ENCODE measurements at regions not wholly inside any gene's neighbourhood (a gene's known extent, or its start where the extent isn't known, plus 50 kb on each side); places are given as distances from the start of the nearest gene placed in this dataset.

DNA sequence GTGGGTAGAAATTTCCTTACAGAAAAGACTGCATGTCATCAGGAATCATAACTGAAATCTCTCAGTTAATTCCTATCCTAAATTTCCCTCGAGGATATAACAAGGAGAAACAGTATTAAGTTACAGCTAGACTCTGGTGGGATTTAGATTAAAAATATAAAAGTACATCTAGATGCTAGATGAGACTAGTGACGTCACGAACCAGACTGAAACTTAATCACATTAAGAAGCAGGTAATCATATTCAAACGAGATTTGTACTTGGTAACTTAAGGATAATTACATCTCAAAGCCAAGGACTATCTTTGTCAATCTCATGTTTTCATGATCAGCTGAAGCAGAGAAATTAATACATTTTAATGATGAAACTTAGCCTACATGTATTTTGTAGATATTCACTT is 130.6 kb downstream of the MTNR1A start:
- TF ChIP-seq POLR2AphosphoS5 (IDR thresholded peaks at IDR 0.05; ENCODE audit: low read length) (no peak), NBN (IDR thresholded peaks at IDR 0.05) (no peak), EZH2 (IDR thresholded peaks at IDR 0.05; ENCODE audit: borderline replicate concordance, control insufficient read depth, low read depth, low read length) (no peak), JUND (IDR thresholded peaks at IDR 0.05; ENCODE audit: low read depth, low read length) (no peak), TCF7 (IDR thresholded peaks at IDR 0.05; ENCODE audit: borderline replicate concordance) (no peak), KDM1A (IDR thresholded peaks at IDR 0.05; ENCODE audit: borderline replicate concordance) (no peak), CREB1 (IDR thresholded peaks at IDR 0.05; ENCODE audit: low read depth) (no peak), ZSCAN29 (IDR thresholded peaks at IDR 0.05) (no peak), SRF (IDR thresholded peaks at IDR 0.05; ENCODE audit: low read depth in 2 of 2, low read length in 2 of 2) (no peak)
- TF ChIP-seq, protein P1, sequence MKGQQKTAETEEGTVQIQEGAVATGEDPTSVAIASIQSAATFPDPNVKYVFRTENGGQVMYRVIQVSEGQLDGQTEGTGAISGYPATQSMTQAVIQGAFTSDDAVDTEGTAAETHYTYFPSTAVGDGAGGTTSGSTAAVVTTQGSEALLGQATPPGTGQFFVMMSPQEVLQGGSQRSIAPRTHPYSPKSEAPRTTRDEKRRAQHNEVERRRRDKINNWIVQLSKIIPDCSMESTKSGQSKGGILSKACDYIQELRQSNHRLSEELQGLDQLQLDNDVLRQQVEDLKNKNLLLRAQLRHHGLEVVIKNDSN (IDR thresholded peaks at IDR 0.05; ENCODE audit: borderline replicate concordance, extremely low read length, insufficient read depth, low read depth, low read length): no peak
- TF ChIP-seq, protein P2, sequence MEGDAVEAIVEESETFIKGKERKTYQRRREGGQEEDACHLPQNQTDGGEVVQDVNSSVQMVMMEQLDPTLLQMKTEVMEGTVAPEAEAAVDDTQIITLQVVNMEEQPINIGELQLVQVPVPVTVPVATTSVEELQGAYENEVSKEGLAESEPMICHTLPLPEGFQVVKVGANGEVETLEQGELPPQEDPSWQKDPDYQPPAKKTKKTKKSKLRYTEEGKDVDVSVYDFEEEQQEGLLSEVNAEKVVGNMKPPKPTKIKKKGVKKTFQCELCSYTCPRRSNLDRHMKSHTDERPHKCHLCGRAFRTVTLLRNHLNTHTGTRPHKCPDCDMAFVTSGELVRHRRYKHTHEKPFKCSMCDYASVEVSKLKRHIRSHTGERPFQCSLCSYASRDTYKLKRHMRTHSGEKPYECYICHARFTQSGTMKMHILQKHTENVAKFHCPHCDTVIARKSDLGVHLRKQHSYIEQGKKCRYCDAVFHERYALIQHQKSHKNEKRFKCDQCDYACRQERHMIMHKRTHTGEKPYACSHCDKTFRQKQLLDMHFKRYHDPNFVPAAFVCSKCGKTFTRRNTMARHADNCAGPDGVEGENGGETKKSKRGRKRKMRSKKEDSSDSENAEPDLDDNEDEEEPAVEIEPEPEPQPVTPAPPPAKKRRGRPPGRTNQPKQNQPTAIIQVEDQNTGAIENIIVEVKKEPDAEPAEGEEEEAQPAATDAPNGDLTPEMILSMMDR (IDR thresholded peaks at IDR 0.05 in 2 of 3, conservative IDR thresholded peaks at IDR 0.05 in 1 of 3; ENCODE audit: control insufficient read depth in 2 of 3, extremely low read depth in 1 of 3, insufficient read depth in 1 of 3, low read depth in 3 of 3, low read length in 3 of 3): no peak
- TF ChIP-seq, protein P3, sequence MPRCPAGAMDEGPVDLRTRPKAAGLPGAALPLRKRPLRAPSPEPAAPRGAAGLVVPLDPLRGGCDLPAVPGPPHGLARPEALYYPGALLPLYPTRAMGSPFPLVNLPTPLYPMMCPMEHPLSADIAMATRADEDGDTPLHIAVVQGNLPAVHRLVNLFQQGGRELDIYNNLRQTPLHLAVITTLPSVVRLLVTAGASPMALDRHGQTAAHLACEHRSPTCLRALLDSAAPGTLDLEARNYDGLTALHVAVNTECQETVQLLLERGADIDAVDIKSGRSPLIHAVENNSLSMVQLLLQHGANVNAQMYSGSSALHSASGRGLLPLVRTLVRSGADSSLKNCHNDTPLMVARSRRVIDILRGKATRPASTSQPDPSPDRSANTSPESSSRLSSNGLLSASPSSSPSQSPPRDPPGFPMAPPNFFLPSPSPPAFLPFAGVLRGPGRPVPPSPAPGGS (IDR thresholded peaks at IDR 0.05; ENCODE audit: borderline replicate concordance, insufficient read depth, low read depth, low read length, poor library complexity, severe bottlenecking): no peak

All from GM12878 (cell line).